ENCODE measurements at regions not wholly inside any gene's neighbourhood (a gene's known extent, or its start where the extent isn't known, plus 50 kb on each side); places are given as distances from the start of the nearest gene placed in this dataset.

GRCh38 chr3:187957582-187957981, 196.4 kb upstream of the LPP start:
- POLR2A ChIA-PET, result no interaction called here
- CTCF ChIA-PET, result no interaction called here
- no TSS peak for BruUV-seq (replicated peaks)
- intact Hi-C loops (cut with micrococcal nuclease; ENCODE audit: unreplicated experiment), result no loop called here
- H3K4me3 ChIP-seq (ENCODE audit: low read depth in 2 of 2, low read length in 2 of 2), result no peak overlapping the region
- DNase-seq (ENCODE audit: low read depth, low spot score) (no peak), ATAC-seq (no peak)
- in situ Hi-C loops (cut with HindIII; ENCODE audit: low pct_unique_long_range_greater_than_20kb, low sequenced_read_pairs), result no loop called here
- TF ChIP-seq SIN3A (IDR thresholded peaks at IDR 0.05; ENCODE audit: borderline replicate concordance, insufficient read depth, low read depth, low read length) (no peak), TCF7L2 (IDR thresholded peaks at IDR 0.05; ENCODE audit: low read depth, low read length) (no peak), POLR2AphosphoS5 (IDR thresholded peaks at IDR 0.05; ENCODE audit: low read depth, low read length) (no peak), CTCF (IDR thresholded peaks at IDR 0.05) (no peak)
- TF ChIP-seq, protein P1, sequence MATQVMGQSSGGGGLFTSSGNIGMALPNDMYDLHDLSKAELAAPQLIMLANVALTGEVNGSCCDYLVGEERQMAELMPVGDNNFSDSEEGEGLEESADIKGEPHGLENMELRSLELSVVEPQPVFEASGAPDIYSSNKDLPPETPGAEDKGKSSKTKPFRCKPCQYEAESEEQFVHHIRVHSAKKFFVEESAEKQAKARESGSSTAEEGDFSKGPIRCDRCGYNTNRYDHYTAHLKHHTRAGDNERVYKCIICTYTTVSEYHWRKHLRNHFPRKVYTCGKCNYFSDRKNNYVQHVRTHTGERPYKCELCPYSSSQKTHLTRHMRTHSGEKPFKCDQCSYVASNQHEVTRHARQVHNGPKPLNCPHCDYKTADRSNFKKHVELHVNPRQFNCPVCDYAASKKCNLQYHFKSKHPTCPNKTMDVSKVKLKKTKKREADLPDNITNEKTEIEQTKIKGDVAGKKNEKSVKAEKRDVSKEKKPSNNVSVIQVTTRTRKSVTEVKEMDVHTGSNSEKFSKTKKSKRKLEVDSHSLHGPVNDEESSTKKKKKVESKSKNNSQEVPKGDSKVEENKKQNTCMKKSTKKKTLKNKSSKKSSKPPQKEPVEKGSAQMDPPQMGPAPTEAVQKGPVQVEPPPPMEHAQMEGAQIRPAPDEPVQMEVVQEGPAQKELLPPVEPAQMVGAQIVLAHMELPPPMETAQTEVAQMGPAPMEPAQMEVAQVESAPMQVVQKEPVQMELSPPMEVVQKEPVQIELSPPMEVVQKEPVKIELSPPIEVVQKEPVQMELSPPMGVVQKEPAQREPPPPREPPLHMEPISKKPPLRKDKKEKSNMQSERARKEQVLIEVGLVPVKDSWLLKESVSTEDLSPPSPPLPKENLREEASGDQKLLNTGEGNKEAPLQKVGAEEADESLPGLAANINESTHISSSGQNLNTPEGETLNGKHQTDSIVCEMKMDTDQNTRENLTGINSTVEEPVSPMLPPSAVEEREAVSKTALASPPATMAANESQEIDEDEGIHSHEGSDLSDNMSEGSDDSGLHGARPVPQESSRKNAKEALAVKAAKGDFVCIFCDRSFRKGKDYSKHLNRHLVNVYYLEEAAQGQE (IDR thresholded peaks at IDR 0.05; ENCODE audit: insufficient read depth in 1 of 2, low read depth in 2 of 2, low read length in 1 of 2), result no peak
- H3K9me3 ChIP-seq (ENCODE audit: control insufficient read depth, insufficient read depth, low read depth, low read length), result no peaks in the 10 kb centered on the region
- H3K27me3 ChIP-seq (ENCODE audit: control insufficient read depth, insufficient read depth, low read length), result no peaks in the 10 kb centered on the region; the same call in 1 of the 2 replicates
- H3K27ac ChIP-seq (ENCODE audit: low read length), result no peak overlapping the region
- no peaks in the 10 kb centered on the region for H3K4me1 ChIP-seq (ENCODE audit: control insufficient read depth, insufficient read depth, low read length)
- no peaks in the 10 kb centered on the region for H3K36me3 ChIP-seq (ENCODE audit: control insufficient read depth, insufficient read depth, low read length)

GRCh38 chr3:187958432-187959003, 195.4 kb upstream of the LPP start:
- no peak for DNase-seq (ENCODE audit: low read depth, low spot score)
- no peak for TF ChIP-seq POLR2AphosphoS5 (IDR thresholded peaks at IDR 0.05; ENCODE audit: low read depth, low read length)
- TF ChIP-seq CTCF (IDR thresholded peaks at IDR 0.05), result no peak
- no peak for TF ChIP-seq SIN3A (IDR thresholded peaks at IDR 0.05; ENCODE audit: borderline replicate concordance, insufficient read depth, low read depth, low read length)
- no peaks in the 10 kb centered on the region for H3K36me3 ChIP-seq (ENCODE audit: control insufficient read depth, insufficient read depth, low read length)
- POLR2A ChIA-PET, result interaction anchor here (0.5 kb wide), 1 partner anchor 645 kb away, joined by 4 read pairs; no protein-coding TSS in a partner anchor
- ATAC-seq, result no peak
- intact Hi-C loops (cut with micrococcal nuclease; ENCODE audit: unreplicated experiment), result no loop called here
- CTCF ChIA-PET, result interaction anchor here (0.6 kb wide), 1 partner anchor 1071 kb away, joined by 3 read pairs; no protein-coding TSS in a partner anchor
- H3K4me3 ChIP-seq (ENCODE audit: low read depth in 2 of 2, low read length in 2 of 2), result no peak overlapping the region
- no peaks in the 10 kb centered on the region for H3K4me1 ChIP-seq (ENCODE audit: control insufficient read depth, insufficient read depth, low read length)
- H3K9me3 ChIP-seq (ENCODE audit: control insufficient read depth, insufficient read depth, low read depth, low read length), result no peaks in the 10 kb centered on the region
- no peaks in the 10 kb centered on the region; the same call in 1 of the 2 replicates for H3K27me3 ChIP-seq (ENCODE audit: control insufficient read depth, insufficient read depth, low read length)
- in situ Hi-C loops (cut with HindIII; ENCODE audit: low pct_unique_long_range_greater_than_20kb, low sequenced_read_pairs), result no loop called here
- no TSS peak for BruUV-seq (replicated peaks)
- no peak overlapping the region for H3K27ac ChIP-seq (ENCODE audit: low read length)

Measured in Panc1 (cell line).